NCI-H460 (cell line): ENCODE measurements at regions not wholly inside any gene's neighbourhood (a gene's known extent, or its start where the extent isn't known, plus 50 kb on each side); places are given as distances from the start of the nearest gene placed in this dataset.
"Not testable (repeated sequence)": the region's sequence is repeated elsewhere in the genome, so short reads cannot be mapped to it uniquely, and the experiment has no call there.

Experiments
- DNase-seq: peaks from one replicate; pipeline ENCODE4 v3.0.0-alpha.2; 2016; ENCODE audit warnings: low read depth; ENCODE audit errors: extremely low read depth
- small RNA-seq, 2 experiments: library from RNA; depleted of rRNA; stranded (forward); fragments of <200 nt; gene quantifications; one replicate each; pipeline ENCODE3, GENCODE V24; 2014

DNA sequence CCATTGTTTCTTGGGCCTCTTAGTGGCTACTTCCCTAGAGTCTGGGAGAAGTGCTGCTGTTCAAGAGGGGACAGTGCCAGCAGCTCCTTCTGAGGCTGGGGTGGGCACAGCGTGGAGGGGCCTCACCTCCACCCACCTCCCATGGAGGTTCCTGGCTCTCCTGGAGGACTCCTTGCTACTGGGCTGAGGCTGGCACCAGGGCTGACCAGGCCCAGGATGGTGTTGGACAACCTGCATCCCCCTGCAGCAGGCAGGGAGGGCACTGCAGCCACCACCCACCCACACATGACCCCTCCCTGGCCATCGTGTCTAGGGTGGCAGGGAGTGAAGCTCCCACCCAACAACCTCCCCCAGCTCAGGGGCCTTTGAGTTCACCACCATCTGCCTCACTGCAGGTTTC, 1549.3 kb upstream of the USP9Y start:
- DNase-seq: not testable (repeated sequence)

DNA sequence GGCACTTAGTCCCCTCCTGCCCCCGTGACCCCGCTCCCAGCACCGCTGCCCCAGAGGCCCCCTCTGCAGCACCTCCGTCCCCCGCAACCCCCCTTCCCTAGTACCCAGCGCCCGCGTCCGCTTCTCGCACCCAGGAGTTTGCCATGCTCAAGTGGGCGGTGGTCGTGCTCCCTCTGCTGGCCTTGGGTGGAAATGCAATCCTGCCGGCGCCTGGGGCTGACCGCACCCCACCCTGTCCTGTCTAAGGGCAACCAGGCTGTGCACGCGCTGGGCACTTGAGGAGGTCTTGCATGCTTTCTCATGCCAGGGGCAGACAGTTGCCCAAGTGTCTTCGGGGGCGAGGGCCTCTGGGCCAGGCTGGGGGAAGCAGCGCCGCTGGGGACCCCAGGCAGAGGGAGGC, 1544.9 kb upstream of the USP9Y start:
- DNase-seq: not testable (repeated sequence)

DNA sequence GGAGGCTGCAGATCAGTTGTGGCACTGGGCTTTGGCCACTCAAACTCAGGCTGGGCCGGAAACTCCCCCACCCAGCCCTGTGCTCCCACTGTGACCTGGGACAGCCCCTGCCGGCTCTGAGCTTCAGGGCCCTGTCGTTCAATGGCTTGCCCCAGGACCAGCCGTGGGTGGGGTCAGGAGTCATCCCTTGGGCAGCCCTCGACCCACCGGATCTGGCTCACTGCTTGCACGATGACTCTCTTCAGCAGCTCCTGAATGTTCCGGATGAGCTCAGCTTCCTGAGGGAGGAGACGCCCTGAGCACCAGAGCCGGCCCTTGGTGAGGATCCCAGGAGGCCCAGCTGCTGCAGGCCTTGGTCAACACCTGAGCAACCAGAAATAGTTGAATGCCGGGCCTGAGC, 1544.2 kb upstream of the USP9Y start:
- not testable (repeated sequence) for DNase-seq

DNA sequence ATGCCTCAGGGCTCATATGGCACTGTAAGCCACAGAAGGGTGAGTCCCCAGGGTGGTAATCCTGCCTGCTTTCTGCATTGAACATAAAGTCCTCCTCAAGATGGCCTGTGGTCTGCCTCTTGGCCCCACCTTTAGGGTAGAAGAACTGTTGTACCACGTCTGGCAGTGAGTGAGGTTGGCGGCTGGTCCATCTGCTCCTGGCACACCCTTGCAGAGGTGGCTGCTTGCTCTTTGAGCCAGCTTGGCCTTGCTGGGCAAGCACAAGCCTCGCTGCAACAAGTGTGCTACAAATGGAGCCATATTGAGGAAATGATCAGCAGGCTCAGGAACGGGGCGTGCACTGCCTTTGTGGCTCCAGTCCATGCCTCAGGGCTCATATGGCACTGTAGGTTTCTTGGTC, 1524.0 kb upstream of the USP9Y start:
- DNase-seq: not testable (repeated sequence)

DNA sequence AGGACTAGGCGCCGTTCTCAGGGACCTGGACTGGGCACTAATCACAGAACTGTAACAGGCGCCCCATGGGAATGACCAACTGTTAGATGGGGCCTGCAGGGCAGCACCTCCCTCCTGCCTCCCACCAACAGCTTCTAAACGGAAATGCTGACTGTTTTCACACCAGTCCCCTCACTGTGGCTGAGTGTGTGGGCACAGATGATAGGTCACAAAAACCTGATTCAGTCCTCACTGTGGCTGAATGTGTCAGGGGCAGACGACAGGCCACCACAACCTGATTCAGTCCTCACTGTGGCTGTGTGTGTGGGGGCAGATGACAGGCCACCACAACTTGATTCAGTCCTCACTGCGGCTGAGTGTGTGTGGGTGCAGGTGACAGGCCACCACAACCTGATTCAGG, 1499.9 kb upstream of the USP9Y start:
- not testable (repeated sequence) for DNase-seq

DNA sequence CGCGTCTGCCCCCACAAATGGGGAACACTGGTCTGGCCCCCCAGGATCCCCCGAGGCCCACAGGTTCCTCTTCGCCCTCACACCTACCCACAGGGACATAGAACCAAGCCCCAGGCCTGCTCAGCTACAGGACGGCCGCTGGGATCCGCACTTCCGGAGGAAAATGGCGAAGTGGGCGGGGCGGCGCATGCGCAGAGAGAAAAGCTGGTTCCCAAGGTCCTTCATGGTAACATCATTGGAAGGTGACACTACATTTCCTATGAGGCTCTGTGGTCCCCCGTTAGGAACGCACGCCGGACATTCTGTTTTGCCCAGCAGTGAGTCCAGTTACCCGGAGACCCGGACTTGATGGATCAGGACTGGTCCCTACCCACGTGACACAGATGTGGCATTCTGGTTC, 1486.2 kb upstream of the USP9Y start:
- DNase-seq: peak; percentile 49

Small RNA genes in the stretch of these regions (small RNA-seq; reads per million reads assigned to genes)
- gene AC134878.1: 0 reads per million in 2 experiments
- 0 reads per million in 2 experiments for gene AC140113.1
- gene AC140113.2: 0 reads per million in 2 experiments
- gene AC140113.3: 0 reads per million in 2 experiments
- 0 reads per million in 2 experiments for gene AC140113.4
- gene ANKRD20A6P: 0 reads per million in 2 experiments
